Muscle layer of colon (tissue), 2 donors: ENCODE measurements at regions not wholly inside any gene's neighbourhood (a gene's known extent, or its start where the extent isn't known, plus 50 kb on each side); places are given as distances from the start of the nearest gene placed in this dataset.

Experiments used
- H3K27ac ChIP-seq: one replicate; pipeline ENCODE4 v1.7.0; 2013; ENCODE audit warnings: low read depth, mild to moderate bottlenecking, low read length, moderate library complexity
- H3K27me3 ChIP-seq, 2 donors: one replicate each; pipeline ENCODE4 v1.7.0; 2013; ENCODE audit warnings: low read length in 2 of 2, mild to moderate bottlenecking in 2 of 2; ENCODE audit not compliant: insufficient read depth in 2 of 2, control insufficient read depth in 1 of 2
- H3K36me3 ChIP-seq: one replicate; pipeline ENCODE4 v1.7.0; 2013; ENCODE audit warnings: mild to moderate bottlenecking, low read length; ENCODE audit not compliant: insufficient read depth
- H3K4me1 ChIP-seq: one replicate; pipeline ENCODE4 v1.7.0; 2013; ENCODE audit warnings: mild to moderate bottlenecking, low read length; ENCODE audit not compliant: insufficient read depth
- H3K4me3 ChIP-seq, 2 donors: one replicate each; pipeline ENCODE4 v1.7.0; 2013; ENCODE audit warnings: low read length in 2 of 2, low read depth in 1 of 2, mild to moderate bottlenecking in 1 of 2, moderate library complexity in 1 of 2
- H3K9ac ChIP-seq: one replicate; pipeline ENCODE4 v1.7.0; 2013; ENCODE audit warnings: low read length
- H3K9me3 ChIP-seq: one replicate; pipeline ENCODE4 v1.7.0; 2013; ENCODE audit warnings: mild to moderate bottlenecking, low read length
- donor health status: abdominal sarcoma.
- donor health status: Adenocarcinoma of cecum.

GRCh38 chr10:130959752-130960195, 351.7 kb downstream of the TCERG1L start:
- Histone ChIP-seq H3K9ac (no peak overlapping the region), H3K27ac (no peak overlapping the region), H3K27me3 (peaks cover 0 to 5% of the 10 kb centered on the region in 2 donors), H3K4me1 (no peaks in the 10 kb centered on the region), H3K9me3 (no peaks in the 10 kb centered on the region), H3K4me3 (no peak overlapping the region), H3K36me3 (no peaks in the 10 kb centered on the region)

GRCh38 chr10:130960531-130960930, 351.0 kb downstream of the TCERG1L start:
- H3K4me1 ChIP-seq: no peaks in the 10 kb centered on the region
- H3K36me3 ChIP-seq: no peaks in the 10 kb centered on the region
- no peak overlapping the region for H3K4me3 ChIP-seq
- H3K9me3 ChIP-seq: no peaks in the 10 kb centered on the region
- H3K9ac ChIP-seq: no peak overlapping the region
- peaks cover 0 to 5% of the 10 kb centered on the region in 2 donors for H3K27me3 ChIP-seq
- H3K27ac ChIP-seq: no peak overlapping the region

GRCh38 chr10:130961506-130962239, 349.8 kb downstream of the TCERG1L start:
- H3K9me3 ChIP-seq: no peaks in the 10 kb centered on the region

GRCh38 chr10:130962240-130963051, 349.1 kb downstream of the TCERG1L start:
- Histone ChIP-seq H3K27ac (no peak overlapping the region), H3K9me3 (no peaks in the 10 kb centered on the region), H3K36me3 (no peaks in the 10 kb centered on the region)

More at GRCh38 chr10:130961506-130962239, 349.8 kb downstream of the TCERG1L start:
- no peaks in the 10 kb centered on the region for H3K36me3 ChIP-seq
- H3K9ac ChIP-seq: no peak overlapping the region
- no peak overlapping the region for H3K4me3 ChIP-seq
- H3K27me3 ChIP-seq: peaks cover 0 to 5% of the 10 kb centered on the region in 2 donors
- no peak overlapping the region for H3K27ac ChIP-seq
- no peaks in the 10 kb centered on the region for H3K4me1 ChIP-seq

GRCh38 chr10:130963052-130963393, 348.5 kb downstream of the TCERG1L start:
- Histone ChIP-seq H3K36me3 (no peaks in the 10 kb centered on the region), H3K27me3 (peaks cover 0 to 5% of the 10 kb centered on the region in 2 donors), H3K9ac (no peak overlapping the region), H3K9me3 (no peaks in the 10 kb centered on the region), H3K4me3 (no peak overlapping the region), H3K4me1 (no peaks in the 10 kb centered on the region), H3K27ac (no peak overlapping the region)

More at GRCh38 chr10:130962240-130963051, 349.1 kb downstream of the TCERG1L start:
- H3K27me3 ChIP-seq: peaks cover 0 to 5% of the 10 kb centered on the region in 2 donors
- H3K9ac ChIP-seq: no peak overlapping the region
- H3K4me3 ChIP-seq: no peak overlapping the region
- no peaks in the 10 kb centered on the region for H3K4me1 ChIP-seq

GRCh38 chr10:130963786-130964522, 347.6 kb downstream of the TCERG1L start:
- Histone ChIP-seq H3K36me3 (no peaks in the 10 kb centered on the region), H3K27me3 (peaks cover 0 to 5% of the 10 kb centered on the region in 2 donors), H3K4me1 (no peaks in the 10 kb centered on the region), H3K9ac (no peak overlapping the region), H3K9me3 (no peaks in the 10 kb centered on the region), H3K4me3 (no peak overlapping the region), H3K27ac (no peak overlapping the region)

- H3K27me3 ChIP-seq: peaks cover 0 to 5% of the 10 kb centered on the region in 2 donors
- no peak overlapping the region for H3K4me3 ChIP-seq
- H3K9ac ChIP-seq: no peak overlapping the region
- no peaks in the 10 kb centered on the region for H3K4me1 ChIP-seq
- H3K9me3 ChIP-seq: no peaks in the 10 kb centered on the region
- no peak overlapping the region for H3K27ac ChIP-seq
- no peaks in the 10 kb centered on the region for H3K36me3 ChIP-seq
Measured at GRCh38 chr10:130964771-130965170, 346.8 kb downstream of the TCERG1L start.

- H3K27ac ChIP-seq: no peak overlapping the region
- H3K9me3 ChIP-seq: no peaks in the 10 kb centered on the region
- H3K27me3 ChIP-seq: peaks cover 0 to 5% of the 10 kb centered on the region in 2 donors
- no peaks in the 10 kb centered on the region for H3K36me3 ChIP-seq
- H3K4me3 ChIP-seq: no peak overlapping the region
- H3K4me1 ChIP-seq: no peaks in the 10 kb centered on the region
- H3K9ac ChIP-seq: no peak overlapping the region
Measured at GRCh38 chr10:130967161-130967560, 344.4 kb downstream of the TCERG1L start.

- H3K36me3 ChIP-seq: no peaks in the 10 kb centered on the region
- no peak overlapping the region for H3K27ac ChIP-seq
- H3K4me1 ChIP-seq: no peaks in the 10 kb centered on the region
- peaks cover 0 to 4% of the 10 kb centered on the region in 2 donors for H3K27me3 ChIP-seq
- H3K9me3 ChIP-seq: no peaks in the 10 kb centered on the region
- H3K4me3 ChIP-seq: no peak overlapping the region
- no peak overlapping the region for H3K9ac ChIP-seq
Measured at GRCh38 chr10:130967784-130968183, 343.7 kb downstream of the TCERG1L start.

GRCh38 chr10:130968511-130968910, 343.0 kb downstream of the TCERG1L start:
- no peaks in the 10 kb centered on the region for H3K9me3 ChIP-seq
- H3K4me1 ChIP-seq: no peaks in the 10 kb centered on the region
- no peaks in the 10 kb centered on the region for H3K27me3 ChIP-seq
- H3K36me3 ChIP-seq: no peaks in the 10 kb centered on the region
- no peak overlapping the region for H3K27ac ChIP-seq
- H3K4me3 ChIP-seq: no peak overlapping the region
- no peak overlapping the region for H3K9ac ChIP-seq

GRCh38 chr10:130968964-130969363, 342.6 kb downstream of the TCERG1L start:
- no peak overlapping the region for H3K9ac ChIP-seq
- H3K36me3 ChIP-seq: no peaks in the 10 kb centered on the region
- H3K4me3 ChIP-seq: no peak overlapping the region
- no peaks in the 10 kb centered on the region for H3K9me3 ChIP-seq
- H3K27me3 ChIP-seq: no peaks in the 10 kb centered on the region
- no peak overlapping the region for H3K27ac ChIP-seq
- no peaks in the 10 kb centered on the region for H3K4me1 ChIP-seq
